ENCODE measurements at regions not wholly inside any gene's neighbourhood (a gene's known extent, or its start where the extent isn't known, plus 50 kb on each side); places are given as distances from the start of the nearest gene placed in this dataset.

- no peak overlapping the region for H3K27ac ChIP-seq
- in situ Hi-C loops (cut with MboI; ENCODE audit: low sequenced_read_pairs in 4 of 4) (no loop called here), intact Hi-C loops (cut with DNase I; ENCODE audit: low total_unique reads) (no loop called here)
- DNase-seq: no peak
- H3K4me1 ChIP-seq: no peaks in the 10 kb centered on the region
- H3K9me3 ChIP-seq: peaks cover 0 to 3% (median 0%) of the 10 kb centered on the region in 3 donors
- no peak overlapping the region for H3K4me3 ChIP-seq
- no peak for ATAC-seq
- H3K36me3 ChIP-seq: no peaks in the 10 kb centered on the region
- TF ChIP-seq POLR2A (IDR thresholded peaks at IDR 0.05) (no peak), CTCF (IDR thresholded peaks at IDR 0.05 in 4 of 5, conservative IDR thresholded peaks at IDR 0.05 in 1 of 5) (no peak)
- no peaks in the 10 kb centered on the region for H3K27me3 ChIP-seq
Measured at GRCh38 chr6:76382201-76382600, 309.7 kb upstream of the IMPG1 start.

- in situ Hi-C loops (cut with MboI; ENCODE audit: low sequenced_read_pairs in 4 of 4): no loop called here
- TF ChIP-seq CTCF (IDR thresholded peaks at IDR 0.05 in 4 of 5, conservative IDR thresholded peaks at IDR 0.05 in 1 of 5) (no peak), POLR2A (IDR thresholded peaks at IDR 0.05) (no peak)
- ATAC-seq: no peak
- Histone ChIP-seq H3K27me3 (no peaks in the 10 kb centered on the region), H3K36me3 (no peaks in the 10 kb centered on the region), H3K9me3 (peaks cover 0 to 3% (median 0%) of the 10 kb centered on the region in 3 donors), H3K27ac (no peak overlapping the region), H3K4me1 (no peaks in the 10 kb centered on the region), H3K4me3 (no peak overlapping the region)
- no peak for DNase-seq
- intact Hi-C loops (cut with DNase I; ENCODE audit: low total_unique reads): no loop called here
Measured at GRCh38 chr6:76381612-76382011, 309.1 kb upstream of the IMPG1 start.

GRCh38 chr6:76351275-76351674, 278.8 kb upstream of the IMPG1 start:
- Histone ChIP-seq H3K27me3 (no peaks in the 10 kb centered on the region), H3K4me3 (no peak overlapping the region), H3K4me1 (no peaks in the 10 kb centered on the region), H3K27ac (no peak overlapping the region), H3K36me3 (no peaks in the 10 kb centered on the region), H3K9me3 (no peaks in the 10 kb centered on the region)
- ATAC-seq (no peak), DNase-seq (no peak)
- intact Hi-C loops (cut with DNase I; ENCODE audit: low total_unique reads) (no loop called here), in situ Hi-C loops (cut with MboI; ENCODE audit: low sequenced_read_pairs in 4 of 4) (no loop called here)
- TF ChIP-seq POLR2A (IDR thresholded peaks at IDR 0.05) (no peak), CTCF (IDR thresholded peaks at IDR 0.05 in 4 of 5, conservative IDR thresholded peaks at IDR 0.05 in 1 of 5) (no peak)

GRCh38 chr6:76347539-76347938, 275.1 kb upstream of the IMPG1 start:
- H3K27me3 ChIP-seq: no peaks in the 10 kb centered on the region
- DNase-seq: no peak
- no peaks in the 10 kb centered on the region for H3K9me3 ChIP-seq
- H3K4me3 ChIP-seq: no peak overlapping the region
- intact Hi-C loops (cut with DNase I; ENCODE audit: low total_unique reads) (no loop called here), in situ Hi-C loops (cut with MboI; ENCODE audit: low sequenced_read_pairs in 4 of 4) (no loop called here)
- no peaks in the 10 kb centered on the region for H3K4me1 ChIP-seq
- H3K36me3 ChIP-seq: no peaks in the 10 kb centered on the region
- TF ChIP-seq CTCF (IDR thresholded peaks at IDR 0.05 in 4 of 5, conservative IDR thresholded peaks at IDR 0.05 in 1 of 5) (no peak), POLR2A (IDR thresholded peaks at IDR 0.05) (no peak)
- ATAC-seq: no peak
- no peak overlapping the region for H3K27ac ChIP-seq

- Histone ChIP-seq H3K4me1 (no peaks in the 10 kb centered on the region), H3K36me3 (no peaks in the 10 kb centered on the region), H3K4me3 (no peak overlapping the region), H3K27me3 (no peaks in the 10 kb centered on the region), H3K27ac (no peak overlapping the region), H3K9me3 (no peaks in the 10 kb centered on the region)
- no peak for ATAC-seq
- no peak for DNase-seq
- intact Hi-C loops (cut with DNase I; ENCODE audit: low total_unique reads) (no loop called here), in situ Hi-C loops (cut with MboI; ENCODE audit: low sequenced_read_pairs in 4 of 4) (no loop called here)
- no peak for TF ChIP-seq POLR2A (IDR thresholded peaks at IDR 0.05)
- no peak for TF ChIP-seq CTCF (IDR thresholded peaks at IDR 0.05 in 4 of 5, conservative IDR thresholded peaks at IDR 0.05 in 1 of 5)
Measured at GRCh38 chr6:76342611-76343160, 270.2 kb upstream of the IMPG1 start.

Measured in gastrocnemius medialis (tissue), 4 donors.